ENCODE measurements at regions not wholly inside any gene's neighbourhood (a gene's known extent, or its start where the extent isn't known, plus 50 kb on each side); places are given as distances from the start of the nearest gene placed in this dataset.

DNA sequence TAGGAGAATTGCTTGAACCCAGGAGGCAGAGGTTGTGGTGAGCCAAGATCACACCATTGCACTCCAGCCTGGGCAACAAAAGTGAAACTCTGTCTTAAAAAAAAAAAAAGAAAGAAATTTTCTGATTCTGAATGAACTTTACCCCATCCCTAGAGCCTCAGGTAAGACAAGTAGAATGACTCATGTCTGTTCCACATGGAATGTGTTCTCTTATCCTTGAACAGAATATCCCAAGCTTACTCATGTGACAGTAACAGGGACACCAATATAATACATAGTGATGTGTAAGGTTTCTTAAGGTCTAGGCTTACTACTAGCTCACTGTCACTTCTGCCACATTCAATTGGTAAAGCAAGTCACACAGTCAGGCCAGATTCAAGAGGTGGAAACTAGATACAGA lies 219.6 kb upstream of the BTBD3 start:
- TF ChIP-seq CTCF (IDR thresholded peaks at IDR 0.05 in 2 of 3, conservative IDR thresholded peaks at IDR 0.05 in 1 of 3; ENCODE audit: borderline replicate concordance in 1 of 3, insufficient read depth in 1 of 3, low read depth in 2 of 3, low read length in 2 of 3) (no peak), POLR2AphosphoS5 (IDR thresholded peaks at IDR 0.05; ENCODE audit: low read depth, low read length) (no peak), POLR2A (IDR thresholded peaks at IDR 0.05; ENCODE audit: borderline replicate concordance, extremely low read depth, insufficient read depth, insufficient read length) (no peak), EZH2phosphoT487 (IDR thresholded peaks at IDR 0.05; ENCODE audit: borderline replicate concordance) (no peak), SRF (IDR thresholded peaks at IDR 0.05; ENCODE audit: low read depth) (no peak), TCF7L2 (IDR thresholded peaks at IDR 0.05; ENCODE audit: borderline replicate concordance, extremely low read depth, insufficient read depth, insufficient read length) (no peak), ZNF274 (IDR thresholded peaks at IDR 0.05; ENCODE audit: low read depth, low read length) (no peak), JUND (IDR thresholded peaks at IDR 0.05) (no peak), SP1 (IDR thresholded peaks at IDR 0.05; ENCODE audit: low read depth) (no peak), YY1 (IDR thresholded peaks at IDR 0.05; ENCODE audit: extremely low read depth, insufficient replicate concordance, low read depth, low read length) (no peak), CEBPB (IDR thresholded peaks at IDR 0.05; ENCODE audit: low read depth) (no peak), ZFX (IDR thresholded peaks at IDR 0.05) (no peak)
